Left colon (tissue), 2 donors: ENCODE measurements at regions not wholly inside any gene's neighbourhood (a gene's known extent, or its start where the extent isn't known, plus 50 kb on each side); places are given as distances from the start of the nearest gene placed in this dataset.

Experiments
- ATAC-seq: fragments of 200-7000 bp; cut with Tn5 transposase; one replicate; pipeline ENCODE4 v1.9.1; 2020; ENCODE audit warnings: mild to moderate bottlenecking, moderate library complexity
- DNase-seq, 2 donors: peaks; one replicate each; pipeline ENCODE4 v3.0.0-alpha.2; 2020
- intact Hi-C, 2 donors: fragments of 100-400 bp; cut with DNase I in 1 of 2; cut with micrococcal nuclease in 1 of 2; formaldehyde crosslinking; loops; one replicate each; pipeline versions ENCODE4 v1.11.2 to v1.14.0; 2022; cut with DNase I, micrococcal nuclease
- donor health status: DM: no; HTN: no; CAD: no.
- donor health status: DM: yes; HTN: yes; CAD: no.

DNA sequence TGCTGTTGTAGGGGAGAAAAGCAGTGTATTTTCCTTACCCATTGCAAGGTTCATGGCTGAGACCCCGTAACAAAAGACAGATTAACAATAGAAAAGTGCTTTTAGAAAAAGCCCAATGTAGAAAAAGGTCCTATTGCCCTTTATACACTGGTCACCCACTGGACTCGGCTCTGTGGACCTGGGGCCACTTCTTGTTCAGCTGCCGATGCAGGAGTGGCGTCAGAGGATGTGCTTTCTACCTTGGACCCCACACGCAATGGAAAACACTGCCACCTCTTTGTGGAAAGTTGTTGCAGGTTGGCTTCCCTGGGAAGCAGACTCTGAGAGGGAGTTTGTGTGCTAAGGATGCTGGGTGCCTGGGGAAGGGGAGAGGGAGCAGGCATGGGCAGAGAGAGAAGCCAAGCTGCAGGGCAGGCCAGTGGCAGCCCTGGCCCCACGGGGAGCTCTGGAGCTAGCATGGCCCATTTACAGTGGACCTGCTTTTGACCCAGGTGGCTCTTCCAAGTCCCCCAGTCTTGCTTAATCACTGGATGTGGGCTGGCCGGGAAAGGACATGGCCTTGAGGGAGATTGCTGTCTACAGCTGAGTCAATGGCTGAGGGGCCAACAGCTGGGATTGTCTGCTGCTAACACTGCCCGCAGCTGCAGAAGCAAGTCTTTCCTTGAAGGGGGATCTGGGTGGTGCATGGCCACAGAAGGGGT, 142.9 kb downstream of the CDC5L start:
- ATAC-seq: no peak
- DNase-seq: no peak

DNA sequence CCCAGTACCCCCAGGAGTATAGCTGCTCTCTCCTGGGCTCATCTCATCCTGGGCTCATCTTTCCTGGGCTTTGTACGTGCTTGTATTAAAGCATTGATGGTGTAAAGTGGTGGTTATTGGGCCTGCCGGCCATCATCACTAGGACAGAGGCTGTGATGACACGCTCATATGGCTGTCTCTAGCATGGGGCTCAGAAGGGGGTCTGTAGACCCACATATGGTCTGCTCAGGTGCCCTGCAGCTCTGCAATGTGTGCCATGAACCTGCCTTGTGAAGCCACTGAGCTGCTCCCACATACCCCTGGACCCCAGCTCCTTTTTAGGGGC, 143.4 kb downstream of the CDC5L start:
- ATAC-seq (no peak), DNase-seq (no peak)
- intact Hi-C loops: no loop called here

More for the DNA sequence above, 142.9 kb downstream of the CDC5L start:
- intact Hi-C loops: no loop called here

DNA sequence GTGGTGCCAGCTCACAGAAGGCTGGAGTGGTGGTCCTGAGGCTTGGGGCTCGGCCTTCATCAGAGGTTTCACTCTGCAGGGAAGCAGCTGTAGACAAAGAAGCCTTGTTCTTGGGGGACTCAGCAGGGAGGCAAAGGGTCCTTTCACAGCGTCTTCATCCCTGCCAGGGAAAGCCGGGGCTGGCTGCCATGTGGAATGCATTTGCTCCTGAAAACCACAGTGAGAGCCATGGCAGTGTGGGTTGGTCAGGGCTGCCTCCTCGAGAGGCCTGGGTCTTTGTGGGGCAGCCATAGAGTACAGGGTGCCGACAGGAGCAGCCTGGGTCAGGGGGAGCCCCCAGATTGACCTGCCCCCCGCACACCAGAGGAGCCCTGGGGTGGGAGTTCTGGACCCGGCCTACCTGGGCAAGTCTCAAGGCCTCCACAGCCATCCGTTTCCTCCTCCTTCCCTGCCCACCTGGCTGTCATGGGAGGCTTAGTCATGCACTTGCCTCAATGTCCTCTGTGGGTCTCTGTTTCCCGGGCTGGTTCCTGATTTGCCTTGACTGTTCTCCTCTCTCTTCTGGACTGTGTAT, 144.0 kb downstream of the CDC5L start:
- intact Hi-C loops: no loop called here
- ATAC-seq (no peak), DNase-seq (no peak)

DNA sequence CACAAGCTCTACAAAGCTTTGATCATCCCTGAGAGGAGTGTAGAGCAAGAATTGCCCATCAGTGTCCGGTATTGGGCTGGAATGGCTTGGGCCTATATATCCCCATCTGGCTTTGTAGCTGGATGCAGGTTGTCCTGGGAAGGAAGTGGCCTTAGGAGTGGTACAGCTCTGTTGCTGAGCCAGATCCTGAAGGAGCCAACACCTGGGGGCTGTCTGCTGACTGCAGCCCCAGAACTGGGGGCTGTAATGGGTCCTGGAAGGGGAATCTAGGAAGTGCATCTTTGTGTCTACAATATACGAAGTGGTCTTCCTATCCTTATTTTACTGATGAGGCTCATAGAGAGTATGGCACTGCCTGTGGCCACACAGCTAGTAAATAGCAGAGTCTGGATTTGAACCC, 145.9 kb downstream of the CDC5L start:
- no peak for ATAC-seq
- intact Hi-C loops: no loop called here
- DNase-seq: no peak

DNA sequence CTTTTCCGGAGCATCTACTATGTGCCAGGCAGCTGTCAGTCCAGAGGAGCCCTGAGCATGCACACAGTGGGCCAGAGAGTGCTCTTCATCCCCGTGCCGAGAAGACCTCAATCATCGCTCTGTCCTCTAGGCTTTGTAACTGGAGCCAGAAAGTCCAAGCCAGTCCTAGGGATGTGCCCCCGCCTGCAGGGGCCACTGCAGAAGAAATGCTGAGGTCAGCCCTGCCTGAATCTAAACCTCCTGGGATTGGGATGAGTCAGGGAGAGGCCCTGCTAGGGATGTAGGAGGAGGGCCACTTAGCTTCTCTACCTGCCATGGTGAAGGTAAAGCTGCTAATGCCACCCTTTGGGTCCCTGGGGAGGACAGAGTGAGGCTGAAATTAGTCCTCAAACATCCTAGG, 146.8 kb downstream of the CDC5L start:
- intact Hi-C loops: no loop called here
- no peak for ATAC-seq
- DNase-seq: no peak

DNA sequence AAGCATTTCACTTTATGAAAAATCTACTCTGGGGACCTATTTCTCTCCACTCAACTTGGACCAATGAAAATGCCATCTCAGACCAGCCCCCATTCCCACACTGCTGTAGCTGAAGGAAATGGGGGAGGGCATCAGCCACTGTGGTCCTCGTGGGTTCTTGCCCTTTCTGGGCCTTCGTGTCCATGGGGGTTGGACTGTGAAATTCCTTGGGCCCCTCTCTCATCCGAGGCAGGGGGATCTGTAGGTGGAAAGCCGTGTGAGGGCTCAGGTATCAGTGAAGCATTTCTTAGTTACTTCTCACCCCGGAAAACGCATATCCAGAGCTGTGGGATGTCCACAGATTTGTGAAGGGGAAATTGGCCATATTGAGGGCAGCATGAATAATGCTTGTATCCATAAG, 147.9 kb downstream of the CDC5L start:
- intact Hi-C loops: no loop called here

DNA sequence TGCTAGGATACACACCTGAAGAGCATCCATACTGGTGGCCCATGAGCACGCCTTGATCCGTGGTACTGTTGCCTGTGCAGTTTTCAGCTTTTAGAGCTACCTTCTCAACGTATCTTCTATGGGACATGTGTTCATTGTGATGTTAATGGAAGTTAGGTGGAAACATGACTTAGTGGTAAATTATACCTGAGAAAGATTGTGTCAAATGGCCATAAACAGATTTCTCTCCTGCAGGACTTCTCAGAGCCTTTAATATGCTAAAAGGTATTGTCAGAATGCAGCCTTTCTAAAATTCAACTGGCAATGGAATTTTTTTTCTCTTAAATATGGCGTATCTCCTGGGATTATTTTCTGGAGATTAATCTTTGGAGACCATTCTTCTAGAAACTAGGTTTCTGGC, 148.5 kb downstream of the CDC5L start:
- ATAC-seq (no peak), DNase-seq (no peak)
- intact Hi-C loops: no loop called here

More for the DNA sequence above, 147.9 kb downstream of the CDC5L start:
- DNase-seq: no peak
- no peak for ATAC-seq

DNA sequence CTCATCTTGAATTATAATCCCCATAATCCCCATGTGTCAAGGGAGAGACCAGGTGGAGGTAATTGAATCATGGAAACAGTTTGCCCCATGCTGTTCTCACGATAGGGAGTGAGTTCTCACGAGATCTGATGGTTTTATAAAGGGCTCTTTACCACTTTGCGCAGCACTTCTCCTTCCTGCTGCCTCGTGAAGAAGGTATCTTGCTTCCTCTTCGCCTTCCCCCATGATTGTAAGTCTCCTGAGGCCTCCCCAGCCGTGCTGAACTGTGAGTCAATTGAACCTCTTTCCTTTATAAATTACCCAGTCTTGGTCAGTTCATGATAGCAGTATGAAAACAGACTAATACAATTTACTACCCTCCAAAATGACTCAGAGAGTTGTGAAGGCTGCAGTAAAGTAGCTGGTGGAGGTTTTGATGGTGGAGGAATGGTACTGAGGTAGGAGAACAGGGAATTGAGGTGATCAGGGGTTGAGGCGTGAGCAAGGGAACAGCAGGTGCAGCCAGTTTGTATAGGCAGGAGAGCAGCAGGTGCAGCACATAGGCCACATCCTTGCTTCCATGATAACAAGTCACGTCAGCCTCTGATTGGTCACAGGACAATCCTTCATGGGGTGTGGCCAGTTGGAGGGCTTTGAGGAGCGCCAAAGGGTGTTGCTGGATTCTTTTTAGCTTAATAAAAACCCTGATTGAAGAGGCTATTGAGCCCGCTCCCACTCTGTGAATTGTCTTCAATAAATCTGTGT, 150.0 kb downstream of the CDC5L start:
- DNase-seq (no peak), ATAC-seq (no peak)
- intact Hi-C loops: no loop called here

DNA sequence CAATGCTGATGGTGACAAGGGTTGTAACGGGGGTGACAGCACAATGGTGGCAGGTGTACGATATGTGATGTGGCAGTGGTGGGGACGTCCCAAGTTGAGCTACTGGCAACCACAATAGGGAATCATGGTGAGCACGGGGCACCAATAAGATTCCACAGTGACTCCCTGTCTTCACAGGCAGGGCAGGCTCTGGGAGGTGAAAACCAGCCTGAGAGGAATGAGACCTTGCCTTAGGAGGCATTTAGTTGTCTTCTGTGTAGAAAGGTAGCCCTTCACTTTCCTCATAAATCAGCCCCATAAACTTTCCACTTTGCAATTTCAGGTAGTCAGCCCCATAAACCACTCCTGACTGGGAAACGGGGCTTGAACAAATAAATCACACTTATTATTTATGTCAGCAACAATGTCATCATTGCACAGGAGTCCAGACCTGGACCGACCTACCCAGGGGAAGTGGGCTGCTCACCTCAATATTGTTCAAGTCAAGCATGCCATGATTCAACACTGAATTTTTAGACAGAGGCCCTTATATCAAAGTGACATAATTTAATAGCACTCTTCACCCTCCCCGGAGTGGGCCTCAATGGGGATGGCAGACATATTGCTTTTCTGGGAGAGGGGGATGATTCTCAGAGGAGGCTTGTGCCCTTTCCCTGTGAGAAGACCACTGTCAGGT, 150.8 kb downstream of the CDC5L start:
- no peak for DNase-seq
- ATAC-seq: no peak
- intact Hi-C loops: no loop called here

DNA sequence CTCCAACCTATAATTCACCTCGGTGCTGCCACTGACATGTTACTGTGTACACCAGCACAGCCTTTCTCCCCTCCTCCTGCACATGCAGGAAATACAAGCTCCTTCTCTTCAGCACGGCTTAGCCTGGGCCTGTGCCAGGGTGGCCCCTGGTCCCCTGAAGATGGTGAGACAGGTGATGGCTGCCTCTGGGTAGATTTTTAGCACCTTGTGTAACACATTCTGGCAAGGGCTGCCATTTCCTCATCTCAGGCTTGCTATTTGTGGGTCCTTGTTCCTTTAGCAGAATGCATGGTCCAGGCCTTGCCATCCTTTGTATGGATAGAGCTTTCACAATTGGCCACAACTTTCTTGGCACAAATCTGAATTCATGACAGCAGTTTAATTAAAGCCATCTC, 151.3 kb downstream of the CDC5L start:
- intact Hi-C loops: no loop called here
- ATAC-seq: no peak
- DNase-seq: no peak

DNA sequence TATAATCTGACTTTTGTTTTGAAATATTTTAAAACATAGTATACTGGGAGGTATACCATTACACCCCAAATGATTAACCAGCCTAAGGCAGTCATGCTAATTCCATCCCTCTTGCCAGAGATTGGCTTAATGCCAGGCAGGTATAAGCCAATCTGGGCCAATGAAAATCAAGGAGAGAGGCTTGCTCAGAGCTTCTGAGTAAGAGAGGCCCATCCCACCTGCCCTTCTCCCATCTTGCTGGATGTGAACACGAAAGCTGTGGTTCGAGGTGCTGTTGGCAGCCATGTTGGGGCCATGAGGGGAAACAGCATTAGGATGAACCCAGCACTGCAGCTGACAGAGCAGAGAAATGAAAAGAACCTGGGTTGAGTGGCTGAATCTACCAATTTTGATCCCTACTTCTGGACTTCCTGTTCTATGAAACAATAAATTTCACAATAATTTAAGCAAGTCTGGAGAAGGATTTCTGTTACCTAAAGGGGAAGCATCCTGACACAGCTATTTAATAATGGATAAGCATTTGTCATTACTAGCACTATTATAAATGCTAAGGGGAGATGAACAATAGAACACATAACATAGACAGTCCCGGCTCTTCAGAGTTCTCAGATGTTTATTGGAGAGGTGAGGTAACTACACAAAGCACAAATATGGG, 152.3 kb downstream of the CDC5L start:
- intact Hi-C loops: no loop called here
- DNase-seq (no peak), ATAC-seq (no peak)

DNA sequence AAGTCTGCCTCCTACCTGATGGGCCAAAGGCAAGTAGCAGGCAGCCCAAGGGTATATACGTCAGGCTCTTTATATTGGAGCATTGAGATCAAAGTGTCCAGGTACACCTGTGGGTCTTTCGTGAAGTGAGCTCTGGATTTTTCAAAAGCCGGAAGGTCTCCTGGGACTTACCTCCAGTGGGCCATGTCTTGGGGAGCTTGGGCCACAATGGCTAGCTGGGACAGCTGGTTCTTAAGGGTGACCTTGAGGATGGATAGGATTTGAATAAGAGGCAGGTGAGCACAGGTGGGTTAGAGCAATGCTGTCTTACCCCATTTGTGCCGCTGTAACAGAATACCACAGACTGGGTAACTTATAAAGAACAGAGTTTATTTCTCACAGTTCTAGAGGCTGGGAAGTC, 153.4 kb downstream of the CDC5L start:
- ATAC-seq (no peak), DNase-seq (no peak)
- intact Hi-C loops: no loop called here

DNA sequence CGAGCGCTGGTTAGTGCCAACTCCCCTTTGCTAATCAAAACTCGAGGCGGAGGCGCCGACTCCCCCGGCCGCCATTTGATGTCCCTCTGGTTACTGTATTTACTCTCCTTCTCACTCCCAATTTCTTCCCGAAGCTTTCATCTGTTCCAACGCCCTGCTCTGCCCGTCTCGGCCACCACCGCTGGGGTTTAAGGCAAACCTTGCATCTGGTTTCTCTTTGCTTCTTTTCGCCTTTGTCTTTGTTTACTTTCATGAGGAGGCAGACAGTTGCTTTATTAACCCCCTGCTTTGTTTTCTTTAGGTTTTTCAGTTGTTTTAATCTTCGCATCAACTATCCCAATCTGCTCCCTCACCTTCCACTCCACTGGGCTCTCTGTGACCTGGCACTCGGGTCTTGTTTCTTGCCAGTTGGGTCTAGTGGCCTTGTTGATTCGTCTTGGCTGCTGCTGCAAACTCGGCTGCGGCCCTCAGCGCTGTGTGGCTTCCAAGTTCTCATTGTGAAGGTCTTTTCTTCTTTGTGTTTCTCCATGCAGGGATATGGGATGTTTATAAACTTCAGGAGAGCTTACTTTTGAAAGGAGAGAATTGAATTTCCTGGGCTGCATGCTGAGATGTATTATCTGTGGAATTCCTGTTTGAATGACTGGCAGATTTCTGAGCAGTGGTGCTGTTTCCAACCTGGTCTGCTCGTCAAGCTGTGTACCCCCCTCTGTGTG, 155.1 kb downstream of the CDC5L start:
- DNase-seq: no peak
- intact Hi-C loops: no loop called here
- no peak for ATAC-seq

DNA sequence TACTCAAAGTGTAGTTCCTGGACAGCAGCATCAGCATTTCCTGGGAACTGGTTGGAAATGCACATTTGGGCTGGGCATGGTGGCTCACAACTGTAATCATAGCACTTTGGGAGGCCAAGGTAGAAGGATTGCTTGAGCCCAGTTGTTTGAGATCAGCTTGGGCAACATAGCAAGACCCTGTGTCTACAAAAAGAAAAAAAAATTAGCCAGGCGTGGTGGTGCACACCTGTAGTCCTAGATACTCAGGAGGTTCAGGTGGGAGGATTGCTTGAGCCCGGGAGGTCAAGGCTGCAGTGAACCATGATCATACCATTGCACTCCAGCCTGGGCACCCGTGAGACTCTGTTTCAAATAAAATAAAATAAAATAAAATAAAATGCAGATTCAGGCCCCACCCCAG, 156.2 kb downstream of the CDC5L start:
- intact Hi-C loops: no loop called here
- no peak for DNase-seq
- ATAC-seq: no peak

DNA sequence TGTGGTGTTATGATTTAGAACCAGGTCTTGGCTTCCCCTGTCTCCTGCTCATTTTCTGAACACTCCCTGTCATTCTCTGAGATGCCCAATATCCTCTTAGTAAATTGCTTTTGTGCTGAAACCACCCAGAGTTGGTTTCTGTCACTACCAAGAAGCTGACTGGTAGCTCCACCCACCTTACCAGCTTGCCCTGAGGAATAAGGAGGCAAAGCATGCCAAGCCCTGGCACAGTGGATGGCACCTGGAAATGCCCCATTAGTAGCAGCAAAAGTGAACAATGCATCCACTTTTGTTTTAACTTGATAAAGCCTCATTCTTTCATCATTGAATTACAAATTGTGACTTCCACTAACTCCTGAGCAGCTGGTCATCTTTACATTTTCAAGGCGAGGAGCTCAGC, 157.7 kb downstream of the CDC5L start:
- DNase-seq (no peak), ATAC-seq (no peak)
- intact Hi-C loops: no loop called here

DNA sequence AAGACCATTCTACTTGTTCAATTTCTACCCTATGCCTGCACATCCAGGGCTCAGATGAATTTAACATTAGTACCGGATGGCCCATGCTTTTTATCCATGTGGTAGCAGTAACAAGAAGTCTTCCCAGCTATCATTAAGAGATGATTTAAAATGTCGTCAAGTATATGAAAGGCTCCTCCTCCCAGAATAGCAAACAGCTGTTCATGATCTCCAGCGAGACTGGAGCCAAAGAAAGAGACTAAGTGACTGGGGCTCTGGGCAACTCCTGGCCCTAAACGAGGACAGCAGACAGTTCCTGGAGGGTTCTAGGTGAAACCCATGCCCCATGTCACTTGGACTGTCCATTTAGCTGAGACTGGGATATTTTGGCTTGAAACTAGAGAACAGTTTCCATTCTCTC, 160.8 kb downstream of the CDC5L start:
- no peak for DNase-seq
- no peak for ATAC-seq
- intact Hi-C loops: no loop called here

DNA sequence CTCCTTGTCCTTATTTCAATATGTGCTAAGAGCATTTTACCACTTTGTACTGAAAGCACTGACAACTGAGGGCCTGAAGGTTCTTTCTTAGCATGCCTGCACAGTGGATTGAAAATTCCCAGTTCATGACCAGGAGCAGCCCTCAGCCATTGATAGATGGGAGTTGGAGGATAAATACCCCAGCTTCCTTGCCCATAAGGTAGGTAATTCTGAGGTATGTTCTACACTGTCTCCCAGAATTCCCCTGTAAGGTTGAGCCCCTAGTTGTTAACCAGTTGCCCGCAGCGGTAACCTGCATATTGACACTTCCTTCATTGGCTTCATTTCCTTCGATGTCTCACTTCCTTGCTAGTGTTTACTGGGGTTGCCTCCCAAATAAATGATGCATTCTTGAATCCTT, 162.0 kb downstream of the CDC5L start:
- ATAC-seq: no peak
- DNase-seq: no peak
- intact Hi-C loops: no loop called here

DNA sequence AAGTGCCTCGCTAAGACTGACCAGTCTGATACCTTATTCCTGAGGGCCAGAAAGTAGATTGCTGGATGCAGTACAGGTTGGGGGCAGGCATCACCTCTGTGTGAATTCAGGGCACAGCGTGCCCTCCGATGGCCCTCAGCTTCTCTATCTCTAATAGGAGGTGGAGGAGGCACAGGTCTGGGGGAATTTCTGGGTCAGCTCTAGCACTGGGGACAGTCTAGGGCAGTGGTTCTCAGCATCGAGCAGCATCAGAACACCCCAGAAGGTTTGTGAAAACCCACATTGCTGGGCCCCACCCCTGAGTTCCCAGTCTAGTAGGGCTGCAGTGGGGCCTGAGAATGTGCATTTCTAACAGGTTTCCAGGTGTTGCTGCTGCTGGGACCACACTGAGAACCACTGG, 166.7 kb downstream of the CDC5L start:
- ATAC-seq (no peak), DNase-seq (no peak)
- intact Hi-C loops: no loop called here

DNA sequence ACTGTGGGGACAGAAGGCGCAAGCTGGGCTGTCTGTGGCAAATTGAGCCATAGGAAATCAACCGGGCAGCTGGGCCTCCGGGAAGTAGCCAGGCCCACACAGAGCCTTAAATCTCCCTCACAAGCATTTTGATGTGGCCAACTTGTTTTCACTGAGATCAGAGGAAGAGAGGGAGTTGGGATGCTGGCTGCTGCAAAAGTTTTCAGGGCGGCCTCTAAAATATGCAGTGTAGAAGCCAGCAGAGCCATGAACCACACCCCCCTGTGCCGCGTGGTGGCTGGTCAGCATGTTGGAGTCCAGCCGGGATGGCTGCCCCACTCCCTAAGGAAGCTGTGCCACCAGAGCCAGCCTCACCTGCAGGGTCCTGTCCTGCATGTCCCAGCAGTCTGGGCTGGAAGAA, 167.4 kb downstream of the CDC5L start:
- no peak for DNase-seq
- no peak for ATAC-seq
- intact Hi-C loops: no loop called here
